H9 (cell line): ENCODE measurements at regions not wholly inside any gene's neighbourhood (a gene's known extent, or its start where the extent isn't known, plus 50 kb on each side); places are given as distances from the start of the nearest gene placed in this dataset.

Experiments
- DNase-seq: peaks from one replicate; pipeline ENCODE4 v3.0.0-alpha.2; 2017
- H2AFZ ChIP-seq: one replicate; pipeline ENCODE4 v1.6.1; 2013; ENCODE audit warnings: mild to moderate bottlenecking, low read length, control low read depth, moderate library complexity
- H2AK5ac ChIP-seq: 2 replicates; pipeline ENCODE4 v1.6.1; 2013; ENCODE audit warnings: low read length, control low read depth, mixed read lengths; ENCODE audit not compliant: insufficient read length
- H2BK120ac ChIP-seq: one replicate; pipeline ENCODE4 v1.6.1; 2013; ENCODE audit warnings: low read depth, mild to moderate bottlenecking, low read length, control low read depth, inconsistent platforms; ENCODE audit not compliant: poor library complexity, severe bottlenecking
- H2BK12ac ChIP-seq: 2 replicates; pipeline ENCODE4 v1.6.1; 2013; ENCODE audit warnings: low read length, control low read depth, mixed read lengths, low read depth; ENCODE audit not compliant: insufficient read length
- H2BK15ac ChIP-seq: 2 replicates; pipeline ENCODE4 v1.6.1; 2013; ENCODE audit warnings: low read depth, low read length, control low read depth
- H2BK20ac ChIP-seq: one replicate; pipeline ENCODE4 v1.6.1; 2013; ENCODE audit warnings: low read depth, mild to moderate bottlenecking, low read length, control low read depth, inconsistent platforms; ENCODE audit not compliant: poor library complexity, severe bottlenecking
- H2BK5ac ChIP-seq: 2 replicates; pipeline ENCODE4 v1.6.1; 2013; ENCODE audit warnings: low read length, control low read depth, mixed read lengths; ENCODE audit not compliant: insufficient read length
- H3K14ac ChIP-seq: 2 replicates; pipeline ENCODE4 v1.6.1; 2013; ENCODE audit warnings: low read length, control low read depth; ENCODE audit not compliant: insufficient read depth
- H3K18ac ChIP-seq: 2 replicates; pipeline ENCODE4 v1.6.1; 2013; ENCODE audit warnings: low read depth, mild to moderate bottlenecking, mixed read lengths, low read length, control low read depth; ENCODE audit not compliant: insufficient read length
- H3K23ac ChIP-seq: 2 replicates; pipeline ENCODE4 v1.6.1; 2013; ENCODE audit warnings: low read length, control low read depth, mixed read lengths, low read depth; ENCODE audit not compliant: insufficient read length
- H3K23me2 ChIP-seq: 2 replicates; pipeline ENCODE4 v1.6.1; 2013; ENCODE audit warnings: low read depth, mild to moderate bottlenecking, mixed read lengths, low read length, control low read depth; ENCODE audit not compliant: insufficient read length, poor library complexity, severe bottlenecking
- H3K27ac ChIP-seq: 2 replicates; pipeline ENCODE4 v1.5.1; 2013; ENCODE audit warnings: low read length, control low read depth, mixed read lengths, low read depth; ENCODE audit not compliant: insufficient read length
- H3K27me3 ChIP-seq: 2 replicates; pipeline ENCODE4 v1.6.1; 2013; ENCODE audit warnings: low read length, control low read depth, inconsistent platforms; ENCODE audit not compliant: insufficient read depth
- H3K4ac ChIP-seq: 2 replicates; pipeline ENCODE4 v1.6.1; 2013; ENCODE audit warnings: low read depth, mild to moderate bottlenecking, control low read depth, inconsistent platforms, low read length, moderate library complexity
- H3K4me1 ChIP-seq: 2 replicates; pipeline ENCODE4 v1.6.1; 2013; ENCODE audit warnings: low read length, control low read depth, inconsistent platforms; ENCODE audit not compliant: insufficient read depth
- H3K4me2 ChIP-seq: 2 replicates; pipeline ENCODE4 v1.6.1; 2013; ENCODE audit warnings: low read length, control low read depth, mixed read lengths; ENCODE audit not compliant: insufficient read length, insufficient read depth
- H3K56ac ChIP-seq: 2 replicates; pipeline ENCODE4 v1.6.1; 2013; ENCODE audit warnings: low read depth, mild to moderate bottlenecking, mixed read lengths, low read length, control low read depth; ENCODE audit not compliant: insufficient read length
- H3K79me1 ChIP-seq: 2 replicates; pipeline ENCODE4 v1.6.1; 2013; ENCODE audit warnings: low read depth, mild to moderate bottlenecking, moderate library complexity, low read length, control low read depth, inconsistent platforms; ENCODE audit not compliant: insufficient read depth, poor library complexity, severe bottlenecking
- H3K79me2 ChIP-seq: 2 replicates; pipeline ENCODE4 v1.6.1; 2013; ENCODE audit warnings: low read length, control low read depth, inconsistent platforms; ENCODE audit not compliant: insufficient read depth
- H3K9ac ChIP-seq: 2 replicates; pipeline ENCODE4 v1.6.1; 2013; ENCODE audit warnings: low read length, control low read depth, mixed read lengths; ENCODE audit not compliant: insufficient read length; ENCODE audit errors: extremely low read depth
- H3K9me3 ChIP-seq: one replicate; pipeline ENCODE4 v1.6.1; 2013; ENCODE audit warnings: low read depth, low read length, inconsistent platforms; ENCODE audit not compliant: control insufficient read depth
- H3T11ph ChIP-seq: one replicate; pipeline ENCODE4 v1.6.1; 2013; ENCODE audit warnings: mild to moderate bottlenecking, low read length, control low read depth, inconsistent platforms
- H4K20me1 ChIP-seq: one replicate; pipeline ENCODE4 v1.6.1; 2013; ENCODE audit not compliant: control insufficient read depth, insufficient read length, insufficient read depth
- H4K5ac ChIP-seq: 2 replicates; pipeline ENCODE4 v1.6.1; 2013; ENCODE audit warnings: low read depth, mild to moderate bottlenecking, mixed read lengths, low read length, control low read depth; ENCODE audit not compliant: insufficient read length
- H4K8ac ChIP-seq: replicated peaks from 2 replicates; pipeline ENCODE4 v1.6.1; 2013; ENCODE audit warnings: low read length, control low read depth, mixed read lengths, low read depth; ENCODE audit not compliant: insufficient read length
- H4K91ac ChIP-seq: 2 replicates; pipeline ENCODE4 v1.6.1; 2013; ENCODE audit warnings: low read depth, mild to moderate bottlenecking, moderate library complexity, mixed read lengths, low read length, control low read depth; ENCODE audit not compliant: insufficient read length
- H3K27ac Mint-ChIP-seq, 3 experiments: 2 replicates in 2 of 3; 3 replicates in 1 of 3; pipeline ENCODE4 v1.8.0; 2020 to 2021; ENCODE audit warnings: mixed read lengths in 3 of 3, mild to moderate bottlenecking in 1 of 3, moderate library complexity in 1 of 3
- H3K27me3 Mint-ChIP-seq: 2 replicates; pipeline ENCODE4 v1.8.0; 2021; ENCODE audit warnings: low read depth, mild to moderate bottlenecking, moderate library complexity, mixed read lengths
- H3K36me3 Mint-ChIP-seq, 3 experiments: 2 replicates in 2 of 3; 3 replicates in 1 of 3; pipeline ENCODE4 v1.8.0; 2020 to 2021; ENCODE audit warnings: low read depth in 3 of 3, mixed read lengths in 3 of 3; ENCODE audit not compliant: insufficient read depth in 1 of 3
- H3K4me1 Mint-ChIP-seq, 2 experiments: 2 replicates each; pipeline ENCODE4 v1.8.0; 2020; ENCODE audit warnings: mixed read lengths in 2 of 2
- H3K4me3 Mint-ChIP-seq, 2 experiments: 2 replicates in 1 of 2; 3 replicates in 1 of 2; pipeline ENCODE4 v1.8.0; 2020 to 2021; ENCODE audit warnings: mild to moderate bottlenecking in 2 of 2, mixed read lengths in 2 of 2, moderate library complexity in 1 of 2
- H3K9me3 Mint-ChIP-seq, 2 experiments: 2 replicates in 1 of 2; 3 replicates in 1 of 2; pipeline ENCODE4 v1.8.0; 2020; ENCODE audit warnings: mild to moderate bottlenecking in 2 of 2, mixed read lengths in 2 of 2, moderate library complexity in 1 of 2
- TF ChIP-seq, protein P1 (sequence below): fragments of 200-600 bp; sonication (generic); conservative IDR thresholded peaks from 3 replicates; pipeline ENCODE4 v1.8.0; 2021; ENCODE audit warnings: antibody characterized with exemption, mild to moderate bottlenecking

DNA sequence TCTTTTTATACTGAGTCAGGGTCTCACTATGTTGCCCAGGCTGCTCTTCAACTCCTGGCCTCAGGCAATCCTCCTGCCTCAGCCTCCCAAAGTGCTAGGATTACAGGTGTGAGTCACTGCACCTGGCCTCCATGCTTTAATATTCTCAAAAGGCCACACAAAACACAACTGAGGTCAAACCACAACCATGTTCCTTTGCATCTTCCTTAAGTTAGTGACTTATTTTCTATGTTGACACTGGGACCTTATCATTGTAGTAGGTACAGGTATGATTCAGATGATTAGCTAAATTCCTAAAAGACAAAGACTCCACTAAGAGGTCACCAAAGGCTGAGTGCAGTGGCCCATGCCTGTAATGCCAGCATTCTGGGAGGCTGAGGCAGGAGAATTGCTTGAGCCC lies 131.9 kb upstream of the ATP1B1 start:
- H2BK20ac ChIP-seq: no peak overlapping the region
- H3K9ac ChIP-seq: no peak overlapping the region
- no peak overlapping the region for H4K91ac ChIP-seq
- H3K9me3 ChIP-seq: no peaks in the 10 kb centered on the region
- Mint-ChIP-seq H3K27me3 (no peaks in the 10 kb centered on the region; the same call in none of the 2 replicates), H3K36me3 (no peaks in the 10 kb centered on the region), H3K9me3 (peaks cover 0 to 2% of the 10 kb centered on the region in 2 experiments; a peak in 1 of 5 replicates), H3K27ac (no peak overlapping the region), H3K4me3 (no peak overlapping the region), H3K4me1 (peaks cover 13 to 19% of the 10 kb centered on the region in 2 experiments)
- no peak overlapping the region for H4K8ac ChIP-seq
- no peak overlapping the region for H2BK120ac ChIP-seq
- no peak overlapping the region for H3K18ac ChIP-seq
- no peak overlapping the region for H3K4me2 ChIP-seq
- H3K79me1 ChIP-seq: no peaks in the 10 kb centered on the region
- H3K27ac ChIP-seq: no peak overlapping the region
- H3K4ac ChIP-seq: no peak overlapping the region
- H3K56ac ChIP-seq: no peak overlapping the region
- H2AK5ac ChIP-seq: no peak overlapping the region
- no peak overlapping the region for H4K5ac ChIP-seq
- H3K23ac ChIP-seq: no peak overlapping the region
- no peaks in the 10 kb centered on the region; the same call in 1 of the 2 replicates for H3K4me1 ChIP-seq
- H3T11ph ChIP-seq: no peak overlapping the region
- no peak overlapping the region for H2BK5ac ChIP-seq
- H2BK12ac ChIP-seq: no peak overlapping the region
- no peaks in the 10 kb centered on the region for H4K20me1 ChIP-seq
- TF ChIP-seq, protein P1, sequence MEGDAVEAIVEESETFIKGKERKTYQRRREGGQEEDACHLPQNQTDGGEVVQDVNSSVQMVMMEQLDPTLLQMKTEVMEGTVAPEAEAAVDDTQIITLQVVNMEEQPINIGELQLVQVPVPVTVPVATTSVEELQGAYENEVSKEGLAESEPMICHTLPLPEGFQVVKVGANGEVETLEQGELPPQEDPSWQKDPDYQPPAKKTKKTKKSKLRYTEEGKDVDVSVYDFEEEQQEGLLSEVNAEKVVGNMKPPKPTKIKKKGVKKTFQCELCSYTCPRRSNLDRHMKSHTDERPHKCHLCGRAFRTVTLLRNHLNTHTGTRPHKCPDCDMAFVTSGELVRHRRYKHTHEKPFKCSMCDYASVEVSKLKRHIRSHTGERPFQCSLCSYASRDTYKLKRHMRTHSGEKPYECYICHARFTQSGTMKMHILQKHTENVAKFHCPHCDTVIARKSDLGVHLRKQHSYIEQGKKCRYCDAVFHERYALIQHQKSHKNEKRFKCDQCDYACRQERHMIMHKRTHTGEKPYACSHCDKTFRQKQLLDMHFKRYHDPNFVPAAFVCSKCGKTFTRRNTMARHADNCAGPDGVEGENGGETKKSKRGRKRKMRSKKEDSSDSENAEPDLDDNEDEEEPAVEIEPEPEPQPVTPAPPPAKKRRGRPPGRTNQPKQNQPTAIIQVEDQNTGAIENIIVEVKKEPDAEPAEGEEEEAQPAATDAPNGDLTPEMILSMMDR: no peak
- no peaks in the 10 kb centered on the region for H3K79me2 ChIP-seq
- H3K27me3 ChIP-seq: no peaks in the 10 kb centered on the region
- no peak for DNase-seq
- no peak overlapping the region for H3K14ac ChIP-seq
- no peaks in the 10 kb centered on the region for H3K23me2 ChIP-seq
- H2AFZ ChIP-seq: no peak overlapping the region
- no peak overlapping the region for H2BK15ac ChIP-seq
